ENCODE measurements at regions not wholly inside any gene's neighbourhood (a gene's known extent, or its start where the extent isn't known, plus 50 kb on each side); places are given as distances from the start of the nearest gene placed in this dataset.

- TF ChIP-seq CTCF (IDR thresholded peaks at IDR 0.05; ENCODE audit: control extremely low read depth in 1 of 3, insufficient read depth in 1 of 3, low read depth in 1 of 3, low read length in 3 of 3) (no peak), RXRA (IDR thresholded peaks at IDR 0.05; ENCODE audit: insufficient read depth, low read depth, low read length) (no peak), SP2 (IDR thresholded peaks at IDR 0.05; ENCODE audit: low read length) (no peak), JUND (IDR thresholded peaks at IDR 0.05; ENCODE audit: low read length) (no peak), GABPA (IDR thresholded peaks at IDR 0.05; ENCODE audit: borderline replicate concordance, insufficient read depth, low read length) (no peak), ATF2 (IDR thresholded peaks at IDR 0.05; ENCODE audit: low read length) (no peak), ATF3 (IDR thresholded peaks at IDR 0.05; ENCODE audit: insufficient read depth, low read depth, low read length) (no peak), KDM4A (IDR thresholded peaks at IDR 0.05; ENCODE audit: low read depth, low read length, severe bottlenecking) (no peak), BCL11A (IDR thresholded peaks at IDR 0.05; ENCODE audit: low read depth in 2 of 2, low read length in 2 of 2) (no peak), MAFK (IDR thresholded peaks at IDR 0.05; ENCODE audit: low read depth, low read length) (no peak), HDAC2 (IDR thresholded peaks at IDR 0.05; ENCODE audit: borderline replicate concordance in 1 of 2, low read depth in 2 of 2, low read length in 2 of 2) (no peak)
Observed at GRCh38 chr9:79357194-79357593, 214.6 kb upstream of the TLE4 start.
